ENCODE measurements at regions not wholly inside any gene's neighbourhood (a gene's known extent, or its start where the extent isn't known, plus 50 kb on each side); places are given as distances from the start of the nearest gene placed in this dataset.

DNA sequence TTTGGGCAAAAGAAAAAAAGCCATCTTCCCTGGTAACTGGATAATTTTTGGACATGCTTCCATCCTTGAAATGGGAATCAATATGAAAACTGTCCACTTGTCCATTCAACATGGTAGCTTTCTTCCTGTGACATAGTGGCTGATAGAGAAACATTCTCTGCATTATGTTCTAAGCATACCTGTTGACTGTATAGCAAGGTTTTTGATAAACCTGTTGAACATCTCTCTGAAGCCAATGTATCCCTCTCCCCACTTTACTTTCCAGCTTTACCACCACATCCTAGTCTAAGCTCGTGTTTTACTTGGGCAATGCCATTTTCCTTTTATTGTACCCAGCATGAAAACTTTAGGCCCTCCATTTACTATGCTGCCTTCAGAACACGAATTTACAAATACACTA is 630.1 kb downstream of the TOX3 start:
- Histone ChIP-seq H3K4me1 (ENCODE audit: insufficient read depth, low read length) (no peaks in the 10 kb centered on the region), H3K9ac (ENCODE audit: insufficient read depth, low read depth, low read length) (no peak overlapping the region), H3K4me2 (ENCODE audit: low read depth, low read length) (no peak overlapping the region), H3K27me3 (ENCODE audit: control insufficient read depth in 1 of 2, insufficient read depth in 2 of 2, low read length in 2 of 2) (no peaks in the 10 kb centered on the region; a peak in 1 of 5 replicates), H3K36me3 (replicated peaks in 1 of 2; ENCODE audit: control insufficient read depth in 1 of 2, insufficient read depth in 2 of 2, low read length in 2 of 2) (no peaks in the 10 kb centered on the region), H3K4me3 (replicated peaks in 1 of 3; ENCODE audit: insufficient read depth in 1 of 3, low read depth in 2 of 3, low read length in 3 of 3) (no peak overlapping the region), H3K27ac (ENCODE audit: extremely low read length, insufficient read depth, low read length) (no peak overlapping the region), H3K9me3 (ENCODE audit: low read length) (no peaks in the 10 kb centered on the region), H4K20me1 (ENCODE audit: insufficient read depth, low read length) (no peaks in the 10 kb centered on the region), H2AFZ (ENCODE audit: low read length) (no peak overlapping the region), H3K79me2 (ENCODE audit: insufficient read depth, low read length) (no peaks in the 10 kb centered on the region)
- no peak for DNase-seq (ENCODE audit: low spot score)
- ATAC-seq: no peak
- intact Hi-C loops (cut with micrococcal nuclease; ENCODE audit: unreplicated experiment): no loop called here
- ChIA-PET CTCF (ENCODE audit: low intra/inter-chr PET ratio, low total read pairs) (no interaction called here), POLR2A (interaction anchor here (0.5 kb wide), 1 partner anchor 9 kb away, joined by 3 read pairs; no protein-coding TSS in a partner anchor)
- in situ Hi-C loops (cut with HindIII; ENCODE audit: extremely low pct_ligation_motif_present, low pct_unique_long_range_greater_than_20kb): no loop called here
- WGBS (ENCODE audit: low lambda C conversion rate): 2% methylated on average over 2 of the region's 2 CpGs
- BruUV-seq (replicated peaks): no TSS peak
- no peak for FAIRE-seq
- TF ChIP-seq ZNF33A (CRISPR knock-in tag; IDR thresholded peaks at IDR 0.05; ENCODE audit: borderline replicate concordance): no peak
- TF ChIP-seq ZNF530 (CRISPR knock-in tag; IDR thresholded peaks at IDR 0.05; ENCODE audit: low read depth): no peak
- TF ChIP-seq SALL2 (CRISPR knock-in tag; IDR thresholded peaks at IDR 0.05): no peak
- TF ChIP-seq FOXA3 (CRISPR knock-in tag; IDR thresholded peaks at IDR 0.05): no peak
- TF ChIP-seq FOXP1 (IDR thresholded peaks at IDR 0.05): no peak
- no peak for TF ChIP-seq FOXP1 (CRISPR knock-in tag; IDR thresholded peaks at IDR 0.05)
- no peak for TF ChIP-seq MIER2 (CRISPR knock-in tag; IDR thresholded peaks at IDR 0.05)
- no peak for TF ChIP-seq ZSCAN22 (CRISPR knock-in tag; IDR thresholded peaks at IDR 0.05)
- TF ChIP-seq ETV6 (CRISPR knock-in tag; conservative IDR thresholded peaks at IDR 0.05): no peak

- ATAC-seq (no peak), FAIRE-seq (no peak), DNase-seq (ENCODE audit: low spot score) (no peak)
- Histone ChIP-seq H3K4me2 (ENCODE audit: low read depth, low read length) (no peak overlapping the region), H3K9me3 (ENCODE audit: low read length) (no peaks in the 10 kb centered on the region), H3K36me3 (replicated peaks in 1 of 2; ENCODE audit: control insufficient read depth in 1 of 2, insufficient read depth in 2 of 2, low read length in 2 of 2) (no peaks in the 10 kb centered on the region), H3K4me3 (replicated peaks in 1 of 3; ENCODE audit: insufficient read depth in 1 of 3, low read depth in 2 of 3, low read length in 3 of 3) (no peak overlapping the region), H3K9ac (ENCODE audit: insufficient read depth, low read depth, low read length) (no peak overlapping the region), H3K27ac (ENCODE audit: extremely low read length, insufficient read depth, low read length) (no peak overlapping the region), H2AFZ (ENCODE audit: low read length) (no peak overlapping the region), H3K4me1 (ENCODE audit: insufficient read depth, low read length) (no peaks in the 10 kb centered on the region), H3K79me2 (ENCODE audit: insufficient read depth, low read length) (no peaks in the 10 kb centered on the region), H3K27me3 (ENCODE audit: control insufficient read depth in 1 of 2, insufficient read depth in 2 of 2, low read length in 2 of 2) (no peaks in the 10 kb centered on the region; a peak in 1 of 5 replicates), H4K20me1 (ENCODE audit: insufficient read depth, low read length) (no peaks in the 10 kb centered on the region)
- CTCF ChIA-PET (ENCODE audit: low intra/inter-chr PET ratio, low total read pairs): no interaction called here
- no peak for TF ChIP-seq ZNF382 (CRISPR knock-in tag; IDR thresholded peaks at IDR 0.05; ENCODE audit: borderline replicate concordance)
- TF ChIP-seq NFKBIZ (CRISPR knock-in tag; IDR thresholded peaks at IDR 0.05): no peak
- TF ChIP-seq SP140L (CRISPR knock-in tag; IDR thresholded peaks at IDR 0.05; ENCODE audit: borderline replicate concordance): no peak
- TF ChIP-seq ZMAT3 (CRISPR knock-in tag; conservative IDR thresholded peaks at IDR 0.05): no peak
- in situ Hi-C loops (cut with HindIII; ENCODE audit: extremely low pct_ligation_motif_present, low pct_unique_long_range_greater_than_20kb) (no loop called here), intact Hi-C loops (cut with micrococcal nuclease; ENCODE audit: unreplicated experiment) (no loop called here)
- BruUV-seq (replicated peaks): no TSS peak
- 24% methylated on average over 4 of the region's 4 CpGs for WGBS (ENCODE audit: low lambda C conversion rate)
- POLR2A ChIA-PET: interaction anchor here (0.5 kb wide), 1 partner anchor 9 kb away, joined by 3 read pairs; no protein-coding TSS in a partner anchor
Observed at GRCh38 chr16:51916231-51916630, 630.7 kb downstream of the TOX3 start.
